Stomach (tissue), 8 donors: ENCODE measurements at regions not wholly inside any gene's neighbourhood (a gene's known extent, or its start where the extent isn't known, plus 50 kb on each side); places are given as distances from the start of the nearest gene placed in this dataset.

ENCODE experiments used
- DNase-seq, 2 donors: peaks; one replicate each; pipeline versions ENCODE4 v3.0.0 to v3.0.0-alpha.2; 2013 to 2019
- H3K27ac ChIP-seq, 5 donors: fragments of 200-600 bp in 4 of 5; sonication (generic) in 4 of 5; one replicate each; pipeline ENCODE4 v1.5.1; 2013 to 2019; ENCODE audit warnings: mild to moderate bottlenecking in 1 of 5, moderate library complexity in 1 of 5
- H3K27me3 ChIP-seq, 3 donors: fragments of 200-600 bp; sonication (generic); one replicate each; pipeline ENCODE4 v1.5.1; 2017 to 2019; ENCODE audit warnings: mixed run types in 1 of 3
- H3K36me3 ChIP-seq, 4 donors: fragments of 200-600 bp; sonication (generic); 1 replicate in 3 of 4; 2 replicates in 1 of 4; pipeline ENCODE4 v1.5.1; 2016 to 2019
- H3K4me1 ChIP-seq, 4 donors: fragments of 200-600 bp; sonication (generic); one replicate each; pipeline ENCODE4 v1.5.1; 2016 to 2019
- H3K4me3 ChIP-seq, 4 donors: fragments of 200-600 bp; sonication (generic) in 3 of 4; one replicate each; pipeline ENCODE4 v1.5.1; 2016 to 2019; ENCODE audit warnings: mild to moderate bottlenecking in 1 of 4
- H3K9me3 ChIP-seq, 4 donors: fragments of 200-600 bp; sonication (generic); one replicate each; pipeline ENCODE4 v1.5.1; 2016 to 2019
- CTCF ChIP-seq, 7 experiments: fragments of 450-650 bp in 4 of 7; fragments of 200-600 bp in 3 of 7; sonication (generic) in 3 of 7; IDR thresholded peaks; one replicate each; pipeline ENCODE4 v1.5.1; 2016 to 2019; ENCODE audit warnings: antibody characterized with exemption in 7 of 7, control low read depth in 2 of 7, mild to moderate bottlenecking in 1 of 7
- EP300 ChIP-seq: sonication (generic); formaldehyde crosslinking; IDR thresholded peaks from one replicate; pipeline ENCODE4 v1.6.1; 2017; ENCODE audit warnings: antibody characterized with exemption
- POLR2A ChIP-seq, 4 donors: fragments of 450-650 bp; IDR thresholded peaks; one replicate each; pipeline ENCODE4 v1.6.1; 2016; ENCODE audit warnings: antibody characterized with exemption in 4 of 4, control low read depth in 2 of 4, mild to moderate bottlenecking in 1 of 4, moderate library complexity in 1 of 4
- POLR2AphosphoS5 ChIP-seq, 3 donors: sonication (generic); formaldehyde crosslinking; IDR thresholded peaks; one replicate each; pipeline ENCODE4 v1.6.1; 2016; ENCODE audit warnings: antibody characterized with exemption in 3 of 3
- WGBS, 5 donors: extraction: QIAGEN DNeasy Blood & Tissue Kit in 3 of 5; methylation state at CpG; one replicate each; pipeline versions ENCODE4 v1.1.5 to v1.1.7; 2013 to 2018; 5-methylcytosine and 5-hydroxymethylcytosine counted together
- intact Hi-C: fragments of 100-400 bp; cut with DNase I; formaldehyde crosslinking; loops from one replicate; pipeline ENCODE4 v1.15.1; 2023; ENCODE audit warnings: low total_unique reads
- donor health status: healthy with polysubstance abuse.
- donor health status: Bipolar disorder and iron deficiency.
- donor health status: healthy.

GRCh38 chr3:66778107-66778506 lies 220.0 kb upstream of the KBTBD8 start:
- 51 to 72% (median 58%) methylated on average over 5 of the region's 5 CpGs for WGBS, 5 donors
- intact Hi-C loops = no loop called here
- no peak for DNase-seq
- Histone ChIP-seq H3K36me3 (no peaks in the 10 kb centered on the region), H3K27me3 (no peaks in the 10 kb centered on the region), H3K9me3 (no peaks in the 10 kb centered on the region), H3K4me3 (no peak overlapping the region), H3K27ac (no peak overlapping the region), H3K4me1 (no peaks in the 10 kb centered on the region)
- TF ChIP-seq POLR2AphosphoS5 (IDR thresholded peaks at IDR 0.05) (no peak), EP300 (no peak), CTCF (IDR thresholded peaks at IDR 0.05) (no peak), POLR2A (IDR thresholded peaks at IDR 0.05) (no peak)

- Histone ChIP-seq H3K4me1 (no peaks in the 10 kb centered on the region), H3K27ac (no peak overlapping the region), H3K36me3 (no peaks in the 10 kb centered on the region), H3K4me3 (no peak overlapping the region), H3K27me3 (no peaks in the 10 kb centered on the region), H3K9me3 (no peaks in the 10 kb centered on the region)
- intact Hi-C loops = no loop called here
- DNase-seq = no peak
- WGBS, 5 donors = 81 to 95% (median 91%) methylated on average over 3 of the region's 3 CpGs
- TF ChIP-seq POLR2AphosphoS5 (IDR thresholded peaks at IDR 0.05) (no peak), EP300 (no peak), POLR2A (IDR thresholded peaks at IDR 0.05) (no peak)
These were observed 219.3 kb upstream of the KBTBD8 start for GRCh38 chr3:66778777-66779176.

- H3K4me1 ChIP-seq = no peaks in the 10 kb centered on the region
- no peak overlapping the region for H3K4me3 ChIP-seq
- TF ChIP-seq EP300 (no peak), CTCF (IDR thresholded peaks at IDR 0.05) (no peak), POLR2AphosphoS5 (IDR thresholded peaks at IDR 0.05) (no peak), POLR2A (IDR thresholded peaks at IDR 0.05) (no peak)
- 74 to 85% (median 82%) methylated on average over 6 of the region's 6 CpGs for WGBS, 5 donors
- no peak for DNase-seq
- no peak overlapping the region for H3K27ac ChIP-seq
- no peaks in the 10 kb centered on the region for H3K9me3 ChIP-seq
- H3K27me3 ChIP-seq = no peaks in the 10 kb centered on the region
- intact Hi-C loops = no loop called here
- H3K36me3 ChIP-seq = no peaks in the 10 kb centered on the region
These were observed 212.8 kb upstream of the KBTBD8 start for GRCh38 chr3:66785191-66785909.

- intact Hi-C loops = no loop called here
- H3K27me3 ChIP-seq = no peaks in the 10 kb centered on the region
- no peak overlapping the region for H3K4me3 ChIP-seq
- H3K36me3 ChIP-seq = no peaks in the 10 kb centered on the region
- peak in 1 of 2 donors; percentile 25 for DNase-seq
- H3K27ac ChIP-seq = no peak overlapping the region
- WGBS, 5 donors = 73 to 88% (median 80%) methylated on average over 5 of the region's 5 CpGs
- TF ChIP-seq POLR2AphosphoS5 (IDR thresholded peaks at IDR 0.05) (no peak), CTCF (IDR thresholded peaks at IDR 0.05) (no peak), EP300 (no peak), POLR2A (IDR thresholded peaks at IDR 0.05) (no peak)
- no peaks in the 10 kb centered on the region for H3K9me3 ChIP-seq
- H3K4me1 ChIP-seq = no peaks in the 10 kb centered on the region
These were observed 208.4 kb upstream of the KBTBD8 start for GRCh38 chr3:66789580-66790237.

- TF ChIP-seq POLR2AphosphoS5 (IDR thresholded peaks at IDR 0.05) (no peak), EP300 (no peak), CTCF (IDR thresholded peaks at IDR 0.05) (no peak), POLR2A (IDR thresholded peaks at IDR 0.05) (no peak)
- no peak overlapping the region for H3K4me3 ChIP-seq
- intact Hi-C loops = no loop called here
- H3K27me3 ChIP-seq = no peaks in the 10 kb centered on the region
- H3K36me3 ChIP-seq = no peaks in the 10 kb centered on the region
- peaks cover 0 to 4% (median 0%) of the 10 kb centered on the region in 4 donors for H3K9me3 ChIP-seq
- no peak for DNase-seq
- no peaks in the 10 kb centered on the region for H3K4me1 ChIP-seq
- no peak overlapping the region for H3K27ac ChIP-seq
These were observed 206.0 kb upstream of the KBTBD8 start for GRCh38 chr3:66792086-66792485.
